NCI-H2107 treated with DMSO at 0.1 percent for 48 hours (cell line): ENCODE measurements at regions not wholly inside any gene's neighbourhood (a gene's known extent, or its start where the extent isn't known, plus 50 kb on each side); places are given as distances from the start of the nearest gene placed in this dataset.
"Not testable (repeated sequence)": the region's sequence is repeated elsewhere in the genome, so short reads cannot be mapped to it uniquely, and the experiment has no call there.

Experiments
- DNase-seq: peaks from one replicate; lab custom pipeline; 2025; ENCODE audit not compliant: unreplicated experiment; lab: John Stamatoyannopoulos, UW

DNA sequence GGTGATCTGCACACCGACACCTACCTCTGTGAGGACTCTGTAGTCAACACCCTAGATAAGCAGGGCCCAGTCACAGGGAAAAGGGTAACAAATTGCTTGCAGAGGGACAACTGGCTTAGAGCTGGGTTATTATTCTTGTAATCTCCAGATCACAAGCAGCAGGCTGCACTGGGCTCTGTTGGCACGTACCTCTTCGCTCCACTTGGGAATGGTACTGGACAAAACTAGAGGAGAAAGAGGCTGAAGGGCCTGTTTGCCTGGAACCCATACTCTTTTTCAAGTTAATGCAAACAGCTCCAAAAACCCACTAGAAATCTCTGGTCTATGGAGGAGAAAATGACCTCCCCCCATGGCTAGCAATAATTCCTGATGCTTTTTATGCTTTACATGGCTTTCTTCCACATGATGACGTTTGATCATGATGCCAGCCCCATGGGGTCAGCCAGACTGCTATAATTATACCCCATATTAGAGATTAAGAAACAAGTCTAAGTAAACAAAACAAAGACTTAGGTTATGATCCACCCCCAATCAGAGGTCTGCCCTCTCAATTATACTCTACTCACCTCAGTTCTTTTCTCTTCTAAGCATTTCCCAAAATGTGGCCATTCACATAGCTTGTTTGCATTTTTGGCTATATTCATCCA, 190.0 kb downstream of the UNC5CL start:
- no peak for DNase-seq

GRCh38 chr6:40848038-40848437, 191.0 kb downstream of the UNC5CL start:
- DNase-seq = no peak

GRCh38 chr6:40845553-40845952, 193.5 kb downstream of the UNC5CL start:
- no peak for DNase-seq

DNA sequence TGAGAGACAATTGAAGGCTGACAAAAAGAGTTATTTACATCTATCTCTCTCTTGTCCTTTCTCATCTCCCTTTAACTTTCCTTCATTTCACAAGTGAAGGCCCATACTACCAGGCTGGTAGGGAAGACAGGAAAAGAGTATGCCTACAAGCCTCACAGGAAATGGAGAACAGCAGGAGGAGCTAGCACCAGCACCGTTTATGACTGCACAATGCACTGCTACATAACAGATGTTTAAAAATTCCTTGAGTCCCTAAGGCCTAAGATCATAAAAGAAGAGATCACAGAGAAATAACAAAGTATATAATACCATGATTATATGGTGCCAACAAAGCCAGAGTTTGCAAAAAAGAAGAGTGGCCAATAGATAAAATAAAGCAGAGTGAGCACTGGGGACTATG, 194.8 kb downstream of the UNC5CL start:
- DNase-seq = no peak

DNA sequence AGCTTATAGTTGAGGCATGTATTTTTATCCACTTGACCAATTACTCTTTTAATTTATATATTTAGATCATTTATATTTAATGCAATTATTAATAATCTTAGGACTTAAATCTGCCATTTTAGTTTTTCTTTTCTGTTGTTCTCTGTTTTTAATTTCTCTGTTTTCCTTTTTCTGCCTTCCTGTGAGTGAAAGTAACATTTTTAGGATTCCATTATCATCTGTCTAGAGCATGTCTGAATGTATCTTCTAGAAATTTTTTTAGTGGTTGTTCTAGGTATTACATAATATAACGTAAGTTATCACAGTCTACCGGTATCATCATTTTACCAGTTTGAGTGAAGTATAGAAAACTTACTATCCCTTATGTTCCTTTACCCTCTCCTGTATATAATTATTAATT, 197.3 kb downstream of the UNC5CL start:
- DNase-seq = no peak

GRCh38 chr6:40832691-40833090, 206.3 kb downstream of the UNC5CL start:
- DNase-seq = no peak

GRCh38 chr6:40831381-40831780, 207.6 kb downstream of the UNC5CL start:
- no peak for DNase-seq

DNA sequence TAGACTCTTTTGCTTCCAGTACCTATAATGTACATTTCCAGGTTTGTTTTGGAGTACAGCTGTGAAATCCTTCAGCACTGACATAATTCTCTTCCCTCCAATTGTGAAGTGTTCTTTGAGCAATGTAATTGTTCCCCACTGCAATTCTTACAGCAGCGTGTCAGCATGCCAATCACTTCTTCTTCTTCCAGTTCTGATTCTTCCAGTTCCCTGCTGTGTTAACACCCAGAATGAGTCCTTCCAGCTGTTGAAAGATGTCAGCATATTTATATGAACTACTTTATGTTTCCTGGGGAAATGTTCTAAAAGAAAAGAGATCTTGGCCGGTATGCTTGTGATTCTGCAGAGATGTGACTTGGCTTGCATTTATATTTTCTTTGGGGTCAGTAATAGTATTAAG, 213.9 kb downstream of the UNC5CL start:
- DNase-seq = no peak

GRCh38 chr6:40823917-40824891, 214.8 kb downstream of the UNC5CL start:
- not testable (repeated sequence) for DNase-seq

DNA sequence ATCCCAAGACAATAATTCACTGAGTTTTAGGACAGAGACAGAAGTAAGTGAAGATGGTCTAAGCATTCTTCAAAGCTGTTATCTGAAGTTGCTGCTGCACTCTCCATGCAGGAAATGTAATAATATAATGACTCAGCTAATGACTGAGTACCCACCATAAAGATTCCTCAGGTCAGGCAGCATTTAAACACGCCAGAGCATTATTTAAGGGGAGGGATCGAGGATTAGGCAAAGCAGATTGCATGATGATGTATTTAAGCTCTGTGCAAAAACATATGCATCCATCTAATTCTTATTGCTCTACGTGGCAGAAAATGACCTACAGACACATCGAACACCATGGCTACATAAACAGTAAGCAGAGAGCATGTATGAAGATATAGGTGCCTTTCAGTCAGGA, 216.4 kb downstream of the UNC5CL start:
- no peak for DNase-seq

- no peak for DNase-seq
Measured at GRCh38 chr6:40819182-40819834, 219.7 kb downstream of the UNC5CL start.

DNA sequence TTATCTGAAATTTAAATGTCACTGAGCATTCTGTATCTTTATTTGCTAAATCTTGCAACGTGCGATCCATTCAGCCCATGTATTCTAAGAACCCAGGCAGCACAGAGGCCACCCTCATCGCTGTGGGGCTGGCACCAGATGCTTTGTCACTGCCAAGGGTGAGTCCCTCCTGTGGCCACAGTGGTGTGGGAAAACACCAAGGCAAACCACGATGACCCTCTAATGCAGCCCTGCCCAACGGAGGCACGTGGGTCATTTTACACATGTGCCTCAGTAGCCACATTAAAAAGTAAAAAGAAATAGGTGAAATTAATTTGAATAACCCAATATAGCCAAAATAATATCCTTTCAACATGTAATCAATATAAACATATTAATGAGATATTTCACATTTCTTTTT, 221.7 kb downstream of the UNC5CL start:
- no peak for DNase-seq

GRCh38 chr6:40816601-40817000, 222.4 kb downstream of the UNC5CL start:
- no peak for DNase-seq

- DNase-seq = no peak
Measured at GRCh38 chr6:40815731-40816130, 223.3 kb downstream of the UNC5CL start.

GRCh38 chr6:40810171-40810570, 223.0 kb upstream of the LRFN2 start:
- no peak for DNase-seq

DNA sequence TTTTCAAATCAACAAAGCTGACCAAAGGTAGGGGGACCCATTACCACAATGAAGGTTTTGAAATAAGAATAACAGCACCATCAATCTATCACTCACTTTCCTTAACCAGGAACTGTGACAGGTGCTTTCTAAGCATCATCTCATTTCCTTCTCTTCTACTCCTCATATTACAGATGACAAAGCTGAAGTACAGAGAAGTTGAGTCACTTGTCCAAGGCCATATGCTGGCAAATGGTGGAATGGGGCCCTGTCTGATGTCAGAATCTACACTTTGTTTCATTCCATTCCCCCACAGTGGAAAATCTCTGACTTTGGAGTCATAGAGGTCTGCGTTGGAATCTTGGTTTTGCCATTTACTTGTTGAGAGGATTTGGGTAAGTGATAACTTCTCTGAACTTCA, 222.5 kb upstream of the LRFN2 start:
- DNase-seq = no peak

DNA sequence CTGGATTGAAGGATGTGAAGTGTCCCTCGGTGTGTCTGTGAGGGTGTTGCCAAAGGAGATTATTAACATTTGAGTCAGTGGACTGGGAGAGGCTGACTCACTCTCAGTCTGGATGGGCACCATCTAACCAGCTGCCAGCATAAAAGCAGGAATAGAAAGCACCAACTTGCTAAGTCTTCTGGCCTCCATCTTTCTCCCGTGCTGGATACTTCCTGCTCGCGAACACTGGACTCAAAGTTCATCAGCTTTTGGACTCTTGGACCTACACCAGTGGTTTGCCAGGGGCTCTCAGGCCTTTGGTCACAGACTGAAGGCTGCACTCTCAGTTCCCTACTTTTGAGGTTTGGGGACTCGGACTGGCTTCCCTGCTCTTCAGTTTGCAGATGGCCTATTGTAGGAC, 220.3 kb upstream of the LRFN2 start:
- no peak for DNase-seq

DNA sequence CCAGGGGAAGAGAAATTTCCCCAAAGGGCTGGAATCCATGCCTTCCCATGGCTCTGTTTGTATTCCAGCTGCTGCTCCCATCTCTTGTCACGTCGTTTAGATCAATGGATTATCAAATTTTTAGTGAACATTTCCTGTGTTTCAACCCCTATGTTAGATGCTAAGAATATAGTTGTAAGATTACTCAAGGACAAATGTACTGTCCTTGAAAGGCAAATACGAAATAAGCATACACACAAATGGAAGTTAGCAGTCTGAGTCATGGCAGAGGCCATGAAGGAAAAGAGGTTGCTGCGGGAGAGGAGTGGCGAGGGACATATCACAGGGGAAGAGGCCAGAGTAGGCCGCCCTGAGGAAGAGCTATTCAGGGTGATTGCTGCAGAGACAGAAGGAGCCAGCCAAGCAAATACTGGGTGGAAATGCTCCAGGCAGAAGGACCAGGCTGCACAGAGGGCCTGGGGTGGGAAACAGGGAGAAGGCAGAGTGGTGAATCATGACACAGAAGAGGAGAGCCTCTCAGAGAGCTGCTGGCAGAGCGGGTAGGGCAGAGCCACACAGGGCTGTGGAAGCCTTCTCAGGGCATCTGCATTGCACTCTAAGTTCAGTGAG, 219.2 kb upstream of the LRFN2 start:
- no peak for DNase-seq

- DNase-seq = no peak
Measured at GRCh38 chr6:40805336-40805735, 218.2 kb upstream of the LRFN2 start.

DNA sequence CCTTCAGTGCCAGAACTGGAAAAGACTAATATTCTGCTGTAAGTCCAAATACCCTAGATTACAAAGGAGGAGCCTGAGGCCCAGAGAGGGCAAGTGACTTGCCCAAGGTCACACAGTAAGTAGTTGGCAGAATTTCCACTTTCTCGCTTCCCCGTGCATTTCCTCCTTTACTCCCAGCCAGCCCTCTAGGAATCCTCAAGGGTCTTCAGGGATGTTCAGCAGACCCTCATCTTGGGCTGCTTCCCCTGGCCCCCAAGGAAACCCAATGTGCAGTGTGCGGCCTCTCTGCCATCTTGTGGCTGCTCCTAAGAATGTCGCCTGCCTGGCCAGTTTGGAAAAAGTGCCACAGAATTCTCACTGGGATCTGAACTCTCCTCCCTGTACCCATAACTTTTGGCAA, 217.7 kb upstream of the LRFN2 start:
- DNase-seq = no peak

- DNase-seq = no peak
Measured at GRCh38 chr6:40803897-40804702, 216.9 kb upstream of the LRFN2 start.
